ENCODE measurements at regions not wholly inside any gene's neighbourhood (a gene's known extent, or its start where the extent isn't known, plus 50 kb on each side); places are given as distances from the start of the nearest gene placed in this dataset.

DNA sequence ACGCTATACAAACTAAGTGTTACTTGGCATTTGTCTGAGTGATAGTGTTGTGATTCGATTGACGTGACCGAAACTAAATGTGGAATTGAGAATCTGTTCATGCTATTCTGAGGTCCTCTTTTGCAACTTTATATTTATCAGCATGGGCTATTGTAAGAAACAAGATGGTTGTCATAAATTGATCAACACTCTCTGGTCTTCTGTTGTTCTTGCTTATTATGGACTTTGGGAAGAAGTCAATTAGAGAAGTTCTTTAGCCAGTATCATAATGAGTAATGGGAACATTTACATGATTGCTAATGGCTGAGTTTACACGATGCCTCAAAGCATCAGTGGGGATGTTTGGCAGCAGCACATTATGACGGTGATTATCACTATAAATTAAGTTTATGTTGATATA, 195.0 kb downstream of the CD83 start:
- TF ChIP-seq JUND (IDR thresholded peaks at IDR 0.05) (no peak), TCF12 (IDR thresholded peaks at IDR 0.05) (no peak), TAF1 (IDR thresholded peaks at IDR 0.05; ENCODE audit: borderline replicate concordance, low read depth, low read length) (no peak), GABPA (IDR thresholded peaks at IDR 0.05; ENCODE audit: low read depth) (no peak), GATA2 (CRISPR knock-in tag; IDR thresholded peaks at IDR 0.05) (no peak), EP300 (IDR thresholded peaks at IDR 0.05; ENCODE audit: borderline replicate concordance in 1 of 2, low read depth in 1 of 2, low read length in 1 of 2) (no peak)
- TF ChIP-seq, protein P1, sequence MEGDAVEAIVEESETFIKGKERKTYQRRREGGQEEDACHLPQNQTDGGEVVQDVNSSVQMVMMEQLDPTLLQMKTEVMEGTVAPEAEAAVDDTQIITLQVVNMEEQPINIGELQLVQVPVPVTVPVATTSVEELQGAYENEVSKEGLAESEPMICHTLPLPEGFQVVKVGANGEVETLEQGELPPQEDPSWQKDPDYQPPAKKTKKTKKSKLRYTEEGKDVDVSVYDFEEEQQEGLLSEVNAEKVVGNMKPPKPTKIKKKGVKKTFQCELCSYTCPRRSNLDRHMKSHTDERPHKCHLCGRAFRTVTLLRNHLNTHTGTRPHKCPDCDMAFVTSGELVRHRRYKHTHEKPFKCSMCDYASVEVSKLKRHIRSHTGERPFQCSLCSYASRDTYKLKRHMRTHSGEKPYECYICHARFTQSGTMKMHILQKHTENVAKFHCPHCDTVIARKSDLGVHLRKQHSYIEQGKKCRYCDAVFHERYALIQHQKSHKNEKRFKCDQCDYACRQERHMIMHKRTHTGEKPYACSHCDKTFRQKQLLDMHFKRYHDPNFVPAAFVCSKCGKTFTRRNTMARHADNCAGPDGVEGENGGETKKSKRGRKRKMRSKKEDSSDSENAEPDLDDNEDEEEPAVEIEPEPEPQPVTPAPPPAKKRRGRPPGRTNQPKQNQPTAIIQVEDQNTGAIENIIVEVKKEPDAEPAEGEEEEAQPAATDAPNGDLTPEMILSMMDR (IDR thresholded peaks at IDR 0.05) = no peak
- TF ChIP-seq, protein P2, sequence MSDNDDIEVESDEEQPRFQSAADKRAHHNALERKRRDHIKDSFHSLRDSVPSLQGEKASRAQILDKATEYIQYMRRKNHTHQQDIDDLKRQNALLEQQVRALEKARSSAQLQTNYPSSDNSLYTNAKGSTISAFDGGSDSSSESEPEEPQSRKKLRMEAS (IDR thresholded peaks at IDR 0.05; ENCODE audit: low read depth) = no peak

Measured in SK-N-SH (cell line).